ENCODE measurements at regions not wholly inside any gene's neighbourhood (a gene's known extent, or its start where the extent isn't known, plus 50 kb on each side); places are given as distances from the start of the nearest gene placed in this dataset.

- Histone ChIP-seq H3K36me3 (no peaks in the 10 kb centered on the region), H3K4me3 (no peak overlapping the region), H3K27me3 (no peaks in the 10 kb centered on the region), H3K27ac (replicated peaks in 1 of 4) (no peak overlapping the region), H3K9me3 (no peaks in the 10 kb centered on the region), H3K4me1 (no peaks in the 10 kb centered on the region)
- no peak for DNase-seq (ENCODE audit: extremely low spot score)
- intact Hi-C loops (cut with DNase I), result no loop called here
- TF ChIP-seq POLR2AphosphoS5 (IDR thresholded peaks at IDR 0.05) (no peak), EP300 (IDR thresholded peaks at IDR 0.05) (no peak), CTCF (IDR thresholded peaks at IDR 0.05) (no peak), POLR2A (IDR thresholded peaks at IDR 0.05; ENCODE audit: low read depth) (no peak)
- 83% methylated on average over 8 of the region's 8 CpGs for WGBS
These were observed 77.9 kb upstream of the WNT11 start for GRCh38 chr11:76284161-76284560.

GRCh38 chr11:76282811-76283595 is 76.7 kb upstream of the WNT11 start:
- H3K9me3 ChIP-seq, result no peaks in the 10 kb centered on the region
- H3K27me3 ChIP-seq, result no peaks in the 10 kb centered on the region
- H3K36me3 ChIP-seq, result no peaks in the 10 kb centered on the region
- TF ChIP-seq POLR2AphosphoS5 (IDR thresholded peaks at IDR 0.05), result no peak
- no peak for TF ChIP-seq EP300 (IDR thresholded peaks at IDR 0.05)
- TF ChIP-seq POLR2A (IDR thresholded peaks at IDR 0.05; ENCODE audit: low read depth), result no peak
- TF ChIP-seq CTCF (IDR thresholded peaks at IDR 0.05), result no peak
- intact Hi-C loops (cut with DNase I), result no loop called here
- no peaks in the 10 kb centered on the region for H3K4me1 ChIP-seq
- H3K4me3 ChIP-seq, result no peak overlapping the region
- no peak overlapping the region for H3K27ac ChIP-seq (replicated peaks in 1 of 4)
- DNase-seq (ENCODE audit: extremely low spot score), result no peak
- 93% methylated on average over 8 of the region's 10 CpGs for WGBS

- no peak overlapping the region for H3K4me3 ChIP-seq
- intact Hi-C loops (cut with DNase I), result no loop called here
- DNase-seq (ENCODE audit: extremely low spot score), result no peak
- H3K4me1 ChIP-seq, result no peaks in the 10 kb centered on the region
- no peaks in the 10 kb centered on the region for H3K27me3 ChIP-seq
- TF ChIP-seq POLR2AphosphoS5 (IDR thresholded peaks at IDR 0.05) (no peak), POLR2A (IDR thresholded peaks at IDR 0.05; ENCODE audit: low read depth) (no peak)
- 90% methylated on average over 11 of the region's 14 CpGs for WGBS
- no peak overlapping the region for H3K27ac ChIP-seq (replicated peaks in 1 of 4)
- H3K36me3 ChIP-seq, result no peaks in the 10 kb centered on the region
- no peaks in the 10 kb centered on the region for H3K9me3 ChIP-seq
These were observed 75.9 kb upstream of the WNT11 start for GRCh38 chr11:76282172-76282571.

DNA sequence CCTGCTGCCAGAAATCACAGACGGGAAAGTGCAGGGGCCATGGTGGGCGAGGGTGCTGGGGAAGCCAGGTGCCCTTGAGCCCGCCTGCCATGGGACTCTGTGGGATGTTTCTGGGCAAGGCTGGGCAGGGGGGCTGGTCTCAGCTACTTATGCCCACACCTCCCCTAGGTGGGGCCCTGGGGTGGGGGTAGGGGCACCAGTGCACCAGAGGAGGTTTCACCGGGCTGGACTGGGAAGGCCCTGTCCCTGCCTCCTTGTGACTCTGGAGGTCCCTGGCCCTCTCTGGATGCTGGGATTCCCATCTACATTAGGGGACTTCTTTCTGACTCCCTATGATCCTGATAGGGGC is 75.2 kb upstream of the WNT11 start:
- intact Hi-C loops (cut with DNase I), result no loop called here
- H3K36me3 ChIP-seq, result no peaks in the 10 kb centered on the region
- no peak overlapping the region for H3K27ac ChIP-seq (replicated peaks in 1 of 4)
- H3K4me3 ChIP-seq, result no peak overlapping the region
- 90% methylated on average over 3 of the region's 4 CpGs for WGBS
- no peaks in the 10 kb centered on the region for H3K9me3 ChIP-seq
- no peak for DNase-seq (ENCODE audit: extremely low spot score)
- no peaks in the 10 kb centered on the region for H3K27me3 ChIP-seq
- no peak for TF ChIP-seq CTCF (IDR thresholded peaks at IDR 0.05)
- TF ChIP-seq POLR2A (IDR thresholded peaks at IDR 0.05; ENCODE audit: low read depth), result no peak
- TF ChIP-seq POLR2AphosphoS5 (IDR thresholded peaks at IDR 0.05), result no peak
- no peak for TF ChIP-seq EP300 (IDR thresholded peaks at IDR 0.05)
- H3K4me1 ChIP-seq, result no peaks in the 10 kb centered on the region

DNA sequence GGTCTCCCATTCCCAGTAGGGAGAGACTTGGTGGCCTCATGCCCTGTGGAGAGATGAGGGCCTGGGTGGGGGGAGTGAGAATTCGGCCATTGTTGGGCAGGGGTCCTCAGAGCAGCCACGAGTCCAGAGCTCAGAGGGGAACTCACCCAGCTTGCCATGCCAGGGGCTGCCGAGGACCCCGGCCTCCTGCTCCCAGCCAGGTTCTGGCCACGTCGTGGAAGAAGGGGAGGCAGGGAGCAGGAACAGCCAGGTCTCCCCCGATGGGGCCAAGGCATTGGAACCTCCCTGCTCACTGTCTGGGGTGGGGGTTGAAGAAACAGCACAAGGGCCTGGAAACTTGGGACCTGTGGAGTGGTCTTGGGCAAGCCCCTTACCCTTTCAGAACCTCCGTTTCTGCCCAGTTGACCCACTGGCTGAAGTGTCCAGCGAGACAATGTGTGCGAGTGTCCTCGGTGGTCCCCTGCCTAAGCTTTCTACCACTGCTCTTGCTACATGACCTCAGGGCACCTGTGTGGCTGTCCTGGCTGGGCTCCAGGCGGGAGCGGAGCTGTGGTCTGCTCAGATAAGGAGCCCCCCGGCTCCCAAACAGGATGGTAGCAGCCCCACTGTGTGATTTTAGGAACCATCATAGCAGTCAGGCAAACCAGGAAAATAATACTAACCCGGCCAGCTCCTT is 74.7 kb upstream of the WNT11 start:
- Histone ChIP-seq H3K4me1 (no peaks in the 10 kb centered on the region), H3K9me3 (no peaks in the 10 kb centered on the region), H3K27ac (replicated peaks in 1 of 4) (no peak overlapping the region), H3K36me3 (no peaks in the 10 kb centered on the region), H3K4me3 (no peak overlapping the region), H3K27me3 (no peaks in the 10 kb centered on the region)
- DNase-seq (ENCODE audit: extremely low spot score), result no peak
- intact Hi-C loops (cut with DNase I), result no loop called here
- WGBS, result 91% methylated on average over 6 of the region's 15 CpGs
- TF ChIP-seq POLR2A (IDR thresholded peaks at IDR 0.05; ENCODE audit: low read depth) (no peak), CTCF (IDR thresholded peaks at IDR 0.05) (no peak), EP300 (IDR thresholded peaks at IDR 0.05) (no peak), POLR2AphosphoS5 (IDR thresholded peaks at IDR 0.05) (no peak)
